RWPE2 (cell line): ENCODE measurements at regions not wholly inside any gene's neighbourhood (a gene's known extent, or its start where the extent isn't known, plus 50 kb on each side); places are given as distances from the start of the nearest gene placed in this dataset.

Experiments
- ATAC-seq: fragments of 200-7000 bp; cut with Tn5 transposase; 3 replicates; pipeline ENCODE4 v1.9.1; 2021; ENCODE audit warnings: low read depth
- DNase-seq: peaks from one replicate; pipeline ENCODE4 v3.0.0-alpha.2; 2020; ENCODE audit warnings: low spot score
- H3K27ac ChIP-seq: fragments of 450-650 bp; 2 replicates; pipeline ENCODE4 v1.5.1; 2017; ENCODE audit warnings: mild to moderate bottlenecking; ENCODE audit not compliant: poor library complexity, severe bottlenecking
- H3K27me3 ChIP-seq: fragments of 250-450 bp; sonication (Bioruptor Pico); 2 replicates; pipeline ENCODE4 v1.5.1; 2021; ENCODE audit warnings: mild to moderate bottlenecking, moderate library complexity; ENCODE audit not compliant: insufficient read depth, poor library complexity, severe bottlenecking
- H3K36me3 ChIP-seq: fragments of 250-450 bp; sonication (Bioruptor Pico); 2 replicates; pipeline ENCODE4 v1.5.1; 2020; ENCODE audit warnings: low read depth, mild to moderate bottlenecking, moderate library complexity
- H3K4me1 ChIP-seq: fragments of 250-450 bp; sonication (Bioruptor Pico); 2 replicates; pipeline ENCODE4 v1.5.1; 2021; ENCODE audit warnings: mild to moderate bottlenecking, moderate library complexity; ENCODE audit not compliant: insufficient read depth, poor library complexity, severe bottlenecking
- H3K4me3 ChIP-seq: fragments of 250-450 bp; sonication (Bioruptor Pico); 2 replicates; pipeline ENCODE4 v1.5.1; 2021; ENCODE audit warnings: mild to moderate bottlenecking, moderate library complexity; ENCODE audit not compliant: severe bottlenecking
- H3K9me3 ChIP-seq: fragments of 250-450 bp; sonication (Bioruptor Pico); 2 replicates; pipeline ENCODE4 v1.5.1; 2021; ENCODE audit warnings: mild to moderate bottlenecking, moderate library complexity; ENCODE audit not compliant: severe bottlenecking
- CTCF ChIP-seq: fragments of 450-650 bp; IDR thresholded peaks from one replicate; pipeline ENCODE4 v1.5.1; 2017; ENCODE audit warnings: mild to moderate bottlenecking, moderate library complexity; ENCODE audit not compliant: poor library complexity, severe bottlenecking

- no peak for DNase-seq
- Histone ChIP-seq H3K27me3 (no peaks in the 10 kb centered on the region), H3K27ac (no peak overlapping the region), H3K9me3 (no peaks in the 10 kb centered on the region), H3K4me3 (no peak overlapping the region), H3K4me1 (no peaks in the 10 kb centered on the region), H3K36me3 (no peaks in the 10 kb centered on the region)
- no peak for TF ChIP-seq CTCF
- ATAC-seq: no peak
Observed at GRCh38 chr13:63011996-63012395, 1596.3 kb upstream of the PCDH20 start.

GRCh38 chr13:63010072-63010658 is 1594.5 kb upstream of the PCDH20 start:
- TF ChIP-seq CTCF: no peak
- H3K27me3 ChIP-seq: no peaks in the 10 kb centered on the region
- H3K36me3 ChIP-seq: no peaks in the 10 kb centered on the region
- H3K9me3 ChIP-seq: no peaks in the 10 kb centered on the region
- no peak overlapping the region for H3K27ac ChIP-seq
- H3K4me3 ChIP-seq: no peak overlapping the region
- ATAC-seq (no peak), DNase-seq (no peak)
- no peaks in the 10 kb centered on the region for H3K4me1 ChIP-seq

DNA sequence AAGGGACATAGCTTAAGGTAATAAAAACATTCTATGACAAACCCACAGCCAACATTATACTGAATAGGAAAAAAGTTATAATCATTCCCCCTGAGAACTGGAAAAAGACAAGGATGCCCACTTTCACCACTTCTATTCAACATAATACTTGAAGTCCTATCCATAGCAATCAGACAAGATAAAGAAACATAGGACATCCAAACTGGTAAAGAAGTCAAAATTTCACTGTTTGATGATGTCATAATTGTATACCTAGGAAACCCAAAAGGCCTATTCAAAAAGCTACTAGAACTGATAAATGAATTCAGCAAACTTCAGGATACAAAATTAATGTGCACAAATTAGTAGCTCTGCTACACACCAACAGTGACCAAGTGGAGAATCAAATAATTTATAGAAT is 1590.0 kb upstream of the PCDH20 start:
- no peaks in the 10 kb centered on the region for H3K36me3 ChIP-seq
- DNase-seq: no peak
- TF ChIP-seq CTCF: no peak
- H3K9me3 ChIP-seq: no peaks in the 10 kb centered on the region
- no peak for ATAC-seq
- H3K27me3 ChIP-seq: no peaks in the 10 kb centered on the region
- no peak overlapping the region for H3K4me3 ChIP-seq
- no peaks in the 10 kb centered on the region for H3K4me1 ChIP-seq
- no peak overlapping the region for H3K27ac ChIP-seq

GRCh38 chr13:62997696-62998095 is 1582.0 kb upstream of the PCDH20 start:
- H3K4me1 ChIP-seq: no peaks in the 10 kb centered on the region

More at GRCh38 chr13:62997696-62998095, 1582.0 kb upstream of the PCDH20 start:
- ATAC-seq: no peak
- no peak overlapping the region for H3K27ac ChIP-seq
- no peak for TF ChIP-seq CTCF
- no peak for DNase-seq
- H3K36me3 ChIP-seq: no peaks in the 10 kb centered on the region
- H3K9me3 ChIP-seq: no peaks in the 10 kb centered on the region
- no peaks in the 10 kb centered on the region for H3K27me3 ChIP-seq
- no peak overlapping the region for H3K4me3 ChIP-seq
